Psoas muscle (tissue), 7 donors: ENCODE measurements at regions not wholly inside any gene's neighbourhood (a gene's known extent, or its start where the extent isn't known, plus 50 kb on each side); places are given as distances from the start of the nearest gene placed in this dataset.

Experiments
- ATAC-seq, 4 donors: fragments of 200-7000 bp; cut with Tn5 transposase; one replicate each; pipeline ENCODE4 v1.9.1; 2020; ENCODE audit warnings: moderate library complexity in 3 of 4, mild to moderate bottlenecking in 2 of 4
- DNase-seq, 2 donors: peaks; one replicate each; pipeline ENCODE4 v3.0.0-alpha.2; 2020
- H3K27ac ChIP-seq: fragments of 200-600 bp; one replicate; pipeline ENCODE4 v1.8.0; 2022
- H3K27me3 ChIP-seq, 3 donors: fragments of 200-600 bp in 1 of 3; one replicate each; pipeline versions ENCODE4 v1.6.1 to v1.8.0; 2013 to 2022; ENCODE audit warnings: low read length in 2 of 3, mild to moderate bottlenecking in 2 of 3, moderate library complexity in 1 of 3; ENCODE audit not compliant: insufficient read depth in 3 of 3
- H3K36me3 ChIP-seq, 2 donors: fragments of 200-600 bp in 1 of 2; one replicate each; pipeline versions ENCODE4 v1.6.1 to v1.8.0; 2013 to 2022; ENCODE audit warnings: low read depth in 1 of 2, mild to moderate bottlenecking in 1 of 2, moderate library complexity in 1 of 2; ENCODE audit not compliant: insufficient read depth in 1 of 2
- H3K4me1 ChIP-seq: fragments of 200-600 bp; one replicate; pipeline ENCODE4 v1.8.0; 2022
- H3K4me3 ChIP-seq: fragments of 200-600 bp; one replicate; pipeline ENCODE4 v1.8.0; 2022; ENCODE audit warnings: mild to moderate bottlenecking
- H3K9me3 ChIP-seq: fragments of 200-600 bp; one replicate; pipeline ENCODE4 v1.8.0; 2022
- CTCF ChIP-seq: fragments of 200-600 bp; IDR thresholded peaks from one replicate; pipeline ENCODE4 v1.8.0; 2022; ENCODE audit warnings: antibody characterized with exemption
- WGBS, 3 donors: extraction: QIAGEN DNeasy Blood & Tissue Kit; methylation state at CpG; one replicate each; pipeline versions ENCODE4 v1.1.6 to v1.1.7; 2013; 5-methylcytosine and 5-hydroxymethylcytosine counted together
- intact Hi-C, 2 donors: fragments of 100-400 bp; cut with DNase I; formaldehyde crosslinking; loops; one replicate each; pipeline versions ENCODE4 v1.11.0 to v1.14.2; 2022
- donor health status: healthy with polysubstance abuse.
- donor health status: DM: no; HTN: no; CAD: no; lungs with moderate emphysema.
- donor health status: Bipolar disorder and iron deficiency.
- donor health status: healthy.
- donor health status: DM: yes; HTN: yes; CAD: no.
- donor health status: DM: no; HTN: no; CAD: no.
- donor health status: DM: yes; HTN: yes; CAD: no.

GRCh38 chrX:45353456-45353855, 152.8 kb upstream of the DIPK2B start:
- no peak for TF ChIP-seq CTCF
- intact Hi-C loops, result no loop called here
- no peak for ATAC-seq
- no peak overlapping the region for H3K4me3 ChIP-seq
- 36 to 48% (median 39%) methylated on average over 3 of the region's 3 CpGs for WGBS, 3 donors
- H3K36me3 ChIP-seq, result no peaks in the 10 kb centered on the region
- no peak for DNase-seq
- H3K27me3 ChIP-seq, result peaks cover 0 to 3% (median 0%) of the 10 kb centered on the region in 3 donors
- H3K27ac ChIP-seq, result no peak overlapping the region
- peaks cover 4% of the 10 kb centered on the region for H3K9me3 ChIP-seq
- no peaks in the 10 kb centered on the region for H3K4me1 ChIP-seq

GRCh38 chrX:45352611-45353010, 151.9 kb upstream of the DIPK2B start:
- TF ChIP-seq CTCF, result no peak
- Histone ChIP-seq H3K4me1 (no peaks in the 10 kb centered on the region), H3K9me3 (peaks cover 4% of the 10 kb centered on the region), H3K27ac (no peak overlapping the region), H3K4me3 (no peak overlapping the region), H3K27me3 (peaks cover 0 to 3% (median 0%) of the 10 kb centered on the region in 3 donors), H3K36me3 (no peaks in the 10 kb centered on the region)
- ATAC-seq (no peak), DNase-seq (no peak)
- intact Hi-C loops, result no loop called here
- WGBS, 3 donors, result 48 to 79% (median 59%) methylated on average over 1 to 2 of the region's 2 CpGs

- Histone ChIP-seq H3K36me3 (no peaks in the 10 kb centered on the region), H3K4me1 (no peaks in the 10 kb centered on the region), H3K4me3 (no peak overlapping the region), H3K27ac (no peak overlapping the region), H3K27me3 (peaks cover 0 to 3% (median 0%) of the 10 kb centered on the region in 3 donors), H3K9me3 (peaks cover 4% of the 10 kb centered on the region)
- no peak for DNase-seq
- ATAC-seq, result no peak
- 50 to 65% (median 61%) methylated on average over 2 of the region's 2 CpGs for WGBS, 3 donors
- intact Hi-C loops, result no loop called here
- no peak for TF ChIP-seq CTCF
Measured at GRCh38 chrX:45351478-45351877, 150.8 kb upstream of the DIPK2B start.

GRCh38 chrX:45348296-45348695, 147.6 kb upstream of the DIPK2B start:
- ATAC-seq, result no peak

More at GRCh38 chrX:45348296-45348695, 147.6 kb upstream of the DIPK2B start:
- intact Hi-C loops, result no loop called here
- H3K36me3 ChIP-seq, result no peaks in the 10 kb centered on the region
- TF ChIP-seq CTCF, result no peak
- peaks cover 0 to 6% (median 0%) of the 10 kb centered on the region in 3 donors for H3K27me3 ChIP-seq
- no peak overlapping the region for H3K4me3 ChIP-seq
- peaks cover 6% of the 10 kb centered on the region for H3K9me3 ChIP-seq
- H3K4me1 ChIP-seq, result no peaks in the 10 kb centered on the region
- no peak for DNase-seq
- no peak overlapping the region for H3K27ac ChIP-seq
